Mesenchymal stem cell (in vitro differentiated cells and primary cell): ENCODE measurements at regions not wholly inside any gene's neighbourhood (a gene's known extent, or its start where the extent isn't known, plus 50 kb on each side); places are given as distances from the start of the nearest gene placed in this dataset.

ENCODE experiments used
- DNase-seq: peaks from one replicate; pipeline ENCODE4 v3.0.0-alpha.2; 2013
- H2AFZ ChIP-seq: one replicate; pipeline ENCODE4 v1.6.1; 2013; ENCODE audit warnings: low read depth, mild to moderate bottlenecking, control low read depth, inconsistent platforms, low read length, moderate library complexity
- H2AK5ac ChIP-seq: 2 replicates; pipeline ENCODE4 v1.6.1; 2013; ENCODE audit warnings: low read length, moderate library complexity, mild to moderate bottlenecking, inconsistent platforms; ENCODE audit not compliant: severe bottlenecking
- H2BK120ac ChIP-seq: one replicate; pipeline ENCODE4 v1.6.1; 2013; ENCODE audit warnings: low read depth, mild to moderate bottlenecking, inconsistent platforms, low read length, moderate library complexity
- H2BK12ac ChIP-seq, 2 experiments: one replicate each; pipeline ENCODE4 v1.6.1; 2013; ENCODE audit warnings: inconsistent platforms in 2 of 2, low read length in 2 of 2, mild to moderate bottlenecking in 2 of 2, moderate library complexity in 2 of 2, control low read depth in 1 of 2
- H2BK15ac ChIP-seq: one replicate; pipeline ENCODE4 v1.6.1; 2013; ENCODE audit warnings: mild to moderate bottlenecking, low read depth, inconsistent platforms; ENCODE audit not compliant: poor library complexity, severe bottlenecking
- H2BK5ac ChIP-seq: 2 replicates; pipeline ENCODE4 v1.6.1; 2013; ENCODE audit warnings: low read depth, mild to moderate bottlenecking, low read length, control low read depth, inconsistent platforms; ENCODE audit not compliant: poor library complexity, severe bottlenecking
- H3K14ac ChIP-seq, 2 experiments: one replicate each; pipeline ENCODE4 v1.6.1; 2013; ENCODE audit warnings: inconsistent platforms in 2 of 2, low read length in 2 of 2, control low read depth in 1 of 2, mild to moderate bottlenecking in 1 of 2, moderate library complexity in 1 of 2
- H3K18ac ChIP-seq, 2 experiments: one replicate each; pipeline ENCODE4 v1.6.1; 2013; ENCODE audit warnings: inconsistent platforms in 2 of 2, low read length in 2 of 2, control low read depth in 1 of 2, low read depth in 1 of 2, mild to moderate bottlenecking in 1 of 2
- H3K23ac ChIP-seq, 2 experiments: one replicate each; pipeline ENCODE4 v1.6.1; 2013; ENCODE audit warnings: inconsistent platforms in 2 of 2, low read length in 2 of 2, mild to moderate bottlenecking in 2 of 2, moderate library complexity in 2 of 2, control low read depth in 1 of 2
- H3K27ac ChIP-seq: 2 replicates; pipeline ENCODE4 v1.5.1; 2013; ENCODE audit warnings: mild to moderate bottlenecking, moderate library complexity, low read length, control low read depth, inconsistent platforms; ENCODE audit not compliant: poor library complexity, severe bottlenecking
- H3K27me3 ChIP-seq, 2 experiments: 2 replicates each; pipeline versions ENCODE4 v1.6.1 to v1.7.0; 2013; ENCODE audit warnings: low read length in 2 of 2, mild to moderate bottlenecking in 2 of 2, moderate library complexity in 2 of 2, control low read depth in 1 of 2, inconsistent platforms in 1 of 2; ENCODE audit not compliant: control insufficient read depth in 1 of 2, insufficient read depth in 1 of 2
- H3K36me3 ChIP-seq, 2 experiments: 2 replicates each; pipeline versions ENCODE4 v1.6.1 to v1.7.0; 2013; ENCODE audit warnings: low read length in 2 of 2, control low read depth in 1 of 2, inconsistent platforms in 1 of 2, low read depth in 1 of 2, mild to moderate bottlenecking in 1 of 2; ENCODE audit not compliant: insufficient read depth in 2 of 2, control insufficient read depth in 1 of 2
- H3K4ac ChIP-seq, 2 experiments: one replicate each; pipeline ENCODE4 v1.6.1; 2013; ENCODE audit warnings: inconsistent platforms in 2 of 2, low read length in 2 of 2, mild to moderate bottlenecking in 2 of 2, moderate library complexity in 2 of 2, control low read depth in 1 of 2, low read depth in 1 of 2
- H3K4me1 ChIP-seq: 2 replicates; pipeline ENCODE4 v1.6.1; 2013; ENCODE audit warnings: low read depth, low read length, control low read depth; ENCODE audit not compliant: control insufficient read depth, insufficient read depth
- H3K4me2 ChIP-seq: 2 replicates; pipeline ENCODE4 v1.6.1; 2013; ENCODE audit warnings: low read length, mild to moderate bottlenecking, inconsistent platforms; ENCODE audit not compliant: poor library complexity, severe bottlenecking
- H3K4me3 ChIP-seq, 2 experiments: 2 replicates each; pipeline versions ENCODE4 v1.5.1 to v1.7.0; 2013; ENCODE audit warnings: low read length in 2 of 2, mild to moderate bottlenecking in 2 of 2, control low read depth in 1 of 2, low read depth in 1 of 2; ENCODE audit not compliant: insufficient read depth in 1 of 2
- H3K79me1 ChIP-seq: replicated peaks from 2 replicates; pipeline ENCODE4 v1.6.1; 2013; ENCODE audit warnings: mild to moderate bottlenecking, control low read depth, low read length, inconsistent platforms; ENCODE audit not compliant: poor library complexity, severe bottlenecking
- H3K9ac ChIP-seq: 2 replicates; pipeline ENCODE4 v1.7.0; 2013; ENCODE audit warnings: mild to moderate bottlenecking, low read length, moderate library complexity
- H3K9me3 ChIP-seq: 2 replicates; pipeline ENCODE4 v1.7.0; 2013; ENCODE audit warnings: mild to moderate bottlenecking, low read length; ENCODE audit not compliant: control insufficient read depth
- H4K8ac ChIP-seq: one replicate; pipeline ENCODE4 v1.6.1; 2013; ENCODE audit warnings: inconsistent platforms, mild to moderate bottlenecking, low read length, moderate library complexity
- H4K91ac ChIP-seq: one replicate; pipeline ENCODE4 v1.6.1; 2013; ENCODE audit warnings: mild to moderate bottlenecking, low read length, inconsistent platforms
- whole genome bisulfite sequencing: methylation state at CpG from one replicate; pipeline ENCODE4 v1.1.7; 2013; ENCODE audit warnings: mixed read lengths; 5-methylcytosine and 5-hydroxymethylcytosine counted together

- no peak overlapping the region for H3K18ac ChIP-seq
Measured at GRCh38 chr5:155772009-155772662, 554.8 kb upstream of the SGCD start.

GRCh38 chr5:155773680-155774079 is 553.3 kb upstream of the SGCD start:
- H3K9me3 ChIP-seq: no peaks in the 10 kb centered on the region
- no peak overlapping the region for H2AK5ac ChIP-seq
- 96% methylated on average over 2 of the region's 2 CpGs for WGBS

More at GRCh38 chr5:155772009-155772662, 554.8 kb upstream of the SGCD start:
- DNase-seq: no peak
- Histone ChIP-seq H3K4me2 (no peak overlapping the region), H2BK12ac (no peak overlapping the region), H2BK15ac (no peak overlapping the region), H3K36me3 (no peaks in the 10 kb centered on the region), H2AK5ac (no peak overlapping the region), H3K9ac (no peak overlapping the region), H2BK120ac (no peak overlapping the region), H3K4me1 (no peaks in the 10 kb centered on the region), H4K91ac (no peak overlapping the region), H3K9me3 (no peaks in the 10 kb centered on the region), H3K4me3 (no peak overlapping the region), H2BK5ac (no peak overlapping the region), H4K8ac (no peak overlapping the region), H3K14ac (no peak overlapping the region), H3K23ac (no peak overlapping the region), H3K27ac (no peak overlapping the region), H2AFZ (no peak overlapping the region), H3K4ac (no peak overlapping the region), H3K27me3 (no peaks in the 10 kb centered on the region), H3K79me1 (no peaks in the 10 kb centered on the region)
- 100% methylated on average over 1 of the region's 4 CpGs for WGBS

GRCh38 chr5:155780260-155780659 is 546.7 kb upstream of the SGCD start:
- no peak overlapping the region for H3K18ac ChIP-seq
- H3K4me1 ChIP-seq: no peaks in the 10 kb centered on the region
- peaks cover 6% of the 10 kb centered on the region for H3K9me3 ChIP-seq
- no peak overlapping the region for H4K8ac ChIP-seq
- H3K36me3 ChIP-seq: no peaks in the 10 kb centered on the region
- no peak overlapping the region for H3K9ac ChIP-seq
- no peak overlapping the region for H2AFZ ChIP-seq
- H2BK5ac ChIP-seq: no peak overlapping the region
- no peak overlapping the region for H2AK5ac ChIP-seq
- H3K79me1 ChIP-seq: no peaks in the 10 kb centered on the region
- H2BK12ac ChIP-seq: no peak overlapping the region
- H3K4ac ChIP-seq: no peak overlapping the region
- no peak overlapping the region for H3K14ac ChIP-seq
- no peak overlapping the region for H2BK120ac ChIP-seq
- no peak for DNase-seq
- no peak overlapping the region for H3K27ac ChIP-seq
- H2BK15ac ChIP-seq: no peak overlapping the region
- 70% methylated on average over 2 of the region's 3 CpGs for WGBS
- no peak overlapping the region for H3K23ac ChIP-seq
- no peak overlapping the region for H3K4me2 ChIP-seq
- H4K91ac ChIP-seq: no peak overlapping the region
- H3K4me3 ChIP-seq: no peak overlapping the region
- H3K27me3 ChIP-seq: no peaks in the 10 kb centered on the region

More at GRCh38 chr5:155773680-155774079, 553.3 kb upstream of the SGCD start:
- H2AFZ ChIP-seq: no peak overlapping the region
- H3K27ac ChIP-seq: no peak overlapping the region
- H2BK12ac ChIP-seq: no peak overlapping the region
- H3K14ac ChIP-seq: no peak overlapping the region
- H3K18ac ChIP-seq: no peak overlapping the region
- H3K4me3 ChIP-seq: no peak overlapping the region
- H2BK120ac ChIP-seq: no peak overlapping the region
- no peak overlapping the region for H4K8ac ChIP-seq
- H3K4me1 ChIP-seq: no peaks in the 10 kb centered on the region
- H3K36me3 ChIP-seq: no peaks in the 10 kb centered on the region
- no peak overlapping the region for H2BK15ac ChIP-seq
- H2BK5ac ChIP-seq: no peak overlapping the region
- no peak overlapping the region for H3K23ac ChIP-seq
- DNase-seq: no peak
- H3K4me2 ChIP-seq: no peak overlapping the region
- H3K9ac ChIP-seq: no peak overlapping the region
- no peaks in the 10 kb centered on the region for H3K79me1 ChIP-seq
- H4K91ac ChIP-seq: no peak overlapping the region
- no peaks in the 10 kb centered on the region for H3K27me3 ChIP-seq
- no peak overlapping the region for H3K4ac ChIP-seq

- Histone ChIP-seq H3K9ac (no peak overlapping the region), H3K27ac (no peak overlapping the region), H3K27me3 (no peaks in the 10 kb centered on the region), H2BK12ac (no peak overlapping the region), H3K4me1 (no peaks in the 10 kb centered on the region), H4K91ac (no peak overlapping the region), H3K36me3 (no peaks in the 10 kb centered on the region), H2BK5ac (no peak overlapping the region), H3K4me2 (no peak overlapping the region), H2AK5ac (no peak overlapping the region), H3K18ac (no peak overlapping the region), H2AFZ (no peak overlapping the region), H3K14ac (no peak overlapping the region), H2BK15ac (no peak overlapping the region), H3K79me1 (no peaks in the 10 kb centered on the region), H2BK120ac (no peak overlapping the region), H4K8ac (no peak overlapping the region), H3K4ac (no peak overlapping the region), H3K23ac (no peak overlapping the region), H3K4me3 (no peak overlapping the region), H3K9me3 (peaks cover 9% of the 10 kb centered on the region)
- WGBS: no CpG with 5 or more reads among the region's 1 CpG
- no peak for DNase-seq
Measured at GRCh38 chr5:155783246-155783645, 543.7 kb upstream of the SGCD start.
